ENCODE measurements at regions not wholly inside any gene's neighbourhood (a gene's known extent, or its start where the extent isn't known, plus 50 kb on each side); places are given as distances from the start of the nearest gene placed in this dataset.

DNA sequence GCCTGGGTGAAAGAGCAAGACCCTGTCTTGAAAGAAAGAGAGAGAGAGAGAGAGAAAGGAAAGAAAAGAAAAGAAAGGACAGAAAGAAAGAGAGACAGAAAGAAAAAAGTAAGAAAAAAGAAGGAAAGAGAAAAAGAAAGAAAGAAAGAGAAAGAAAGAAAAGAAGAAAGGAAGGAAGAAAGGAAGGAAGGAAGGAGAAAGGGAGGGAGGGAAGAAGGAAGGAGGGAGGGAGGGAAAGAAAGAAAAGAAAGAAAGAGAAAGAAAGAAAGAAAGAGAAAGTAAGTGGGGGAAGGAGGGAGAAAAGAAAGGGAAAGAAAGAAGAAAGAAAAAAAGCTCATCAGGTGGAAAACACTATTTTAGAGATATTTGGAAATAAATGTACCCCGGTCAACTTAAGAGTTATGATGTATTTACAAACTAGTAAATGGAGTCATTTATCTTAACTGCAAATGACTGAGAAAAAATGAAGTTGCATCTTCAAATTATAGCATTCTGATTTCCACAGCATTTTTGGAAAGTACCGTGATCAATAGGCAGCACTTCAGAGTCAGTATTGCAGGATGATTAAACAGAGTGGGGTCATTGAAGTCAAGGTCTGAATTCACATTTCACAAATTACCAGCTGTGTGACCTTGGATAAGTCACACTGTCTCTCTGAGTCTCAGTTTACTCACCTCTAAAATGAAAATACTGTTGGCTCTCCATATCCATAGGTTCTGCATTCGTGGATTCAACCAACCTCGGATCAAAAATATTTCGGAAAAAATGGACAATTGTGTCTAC lies 64.1 kb upstream of the SMAD1 start:
- TF ChIP-seq CTCF (conservative IDR thresholded peaks at IDR 0.05) (no peak), EZH2 (IDR thresholded peaks at IDR 0.05; ENCODE audit: low read depth) (no peak)
